ENCODE measurements at regions not wholly inside any gene's neighbourhood (a gene's known extent, or its start where the extent isn't known, plus 50 kb on each side); places are given as distances from the start of the nearest gene placed in this dataset.

DNA sequence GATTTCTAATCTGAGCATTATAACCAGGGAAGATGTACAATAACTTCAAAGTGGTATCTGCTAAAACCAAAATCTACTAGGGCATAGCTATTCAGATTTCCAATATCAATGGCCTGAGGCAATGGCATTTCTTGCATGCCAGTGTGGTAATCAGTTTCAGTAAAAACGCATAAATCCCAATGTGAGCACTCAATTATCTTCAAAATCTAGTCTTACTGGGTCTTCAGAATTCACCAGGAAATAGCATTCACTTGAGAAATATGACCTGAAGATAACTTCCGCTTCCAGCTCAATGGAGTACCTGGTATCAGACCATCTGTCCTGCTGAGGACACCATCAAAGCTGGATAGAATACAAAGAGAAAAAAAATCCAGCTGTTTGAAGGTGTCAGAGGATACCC is 72.4 kb downstream of the TRIL start:
- DNase-seq (no peak), ATAC-seq (no peak)
- intact Hi-C loops (cut with micrococcal nuclease), result no loop called here
- no peak overlapping the region for H3K27ac Mint-ChIP-seq
- TF ChIP-seq, protein P1, sequence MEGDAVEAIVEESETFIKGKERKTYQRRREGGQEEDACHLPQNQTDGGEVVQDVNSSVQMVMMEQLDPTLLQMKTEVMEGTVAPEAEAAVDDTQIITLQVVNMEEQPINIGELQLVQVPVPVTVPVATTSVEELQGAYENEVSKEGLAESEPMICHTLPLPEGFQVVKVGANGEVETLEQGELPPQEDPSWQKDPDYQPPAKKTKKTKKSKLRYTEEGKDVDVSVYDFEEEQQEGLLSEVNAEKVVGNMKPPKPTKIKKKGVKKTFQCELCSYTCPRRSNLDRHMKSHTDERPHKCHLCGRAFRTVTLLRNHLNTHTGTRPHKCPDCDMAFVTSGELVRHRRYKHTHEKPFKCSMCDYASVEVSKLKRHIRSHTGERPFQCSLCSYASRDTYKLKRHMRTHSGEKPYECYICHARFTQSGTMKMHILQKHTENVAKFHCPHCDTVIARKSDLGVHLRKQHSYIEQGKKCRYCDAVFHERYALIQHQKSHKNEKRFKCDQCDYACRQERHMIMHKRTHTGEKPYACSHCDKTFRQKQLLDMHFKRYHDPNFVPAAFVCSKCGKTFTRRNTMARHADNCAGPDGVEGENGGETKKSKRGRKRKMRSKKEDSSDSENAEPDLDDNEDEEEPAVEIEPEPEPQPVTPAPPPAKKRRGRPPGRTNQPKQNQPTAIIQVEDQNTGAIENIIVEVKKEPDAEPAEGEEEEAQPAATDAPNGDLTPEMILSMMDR (IDR thresholded peaks at IDR 0.05), result no peak
- ChIA-PET CTCF (interaction anchor here (0.7 to 1.0 kb wide), 3 partner anchors 18 to 42 kb away, joined by 3 read pairs; no protein-coding TSS in a partner anchor), POLR2A (no interaction called here)
- H3K4me1 Mint-ChIP-seq (ENCODE audit: low read depth), result no peaks in the 10 kb centered on the region
- peaks cover 36% of the 10 kb centered on the region for H3K27me3 Mint-ChIP-seq
- H3K36me3 Mint-ChIP-seq (ENCODE audit: low read depth), result no peaks in the 10 kb centered on the region
- no peak overlapping the region for H3K4me3 Mint-ChIP-seq
- H3K9me3 Mint-ChIP-seq, result no peaks in the 10 kb centered on the region

- ChIA-PET POLR2A (no interaction called here), CTCF (no interaction called here)
- intact Hi-C loops (cut with micrococcal nuclease), result no loop called here
- no peak for DNase-seq
- TF ChIP-seq, protein P1 (IDR thresholded peaks at IDR 0.05), result no peak
- H3K4me3 Mint-ChIP-seq, result no peak overlapping the region
- peaks cover 25% of the 10 kb centered on the region for H3K27me3 Mint-ChIP-seq
- H3K9me3 Mint-ChIP-seq, result no peaks in the 10 kb centered on the region
- no peaks in the 10 kb centered on the region for H3K36me3 Mint-ChIP-seq (ENCODE audit: low read depth)
- no peaks in the 10 kb centered on the region for H3K4me1 Mint-ChIP-seq (ENCODE audit: low read depth)
- no peak for ATAC-seq
- H3K27ac Mint-ChIP-seq, result no peak overlapping the region
These were observed 75.2 kb downstream of the TRIL start for GRCh38 chr7:28882869-28883470.

GRCh38 chr7:28879105-28879504 is 79.0 kb downstream of the TRIL start:
- no peak overlapping the region for H3K27ac Mint-ChIP-seq
- no peaks in the 10 kb centered on the region for H3K36me3 Mint-ChIP-seq (ENCODE audit: low read depth)
- CTCF ChIA-PET, result interaction anchor here (1.1 kb wide), 1 partner anchor 43 kb away, joined by 4 read pairs; no protein-coding TSS in a partner anchor
- POLR2A ChIA-PET, result no interaction called here
- peaks cover 20% of the 10 kb centered on the region for H3K27me3 Mint-ChIP-seq
- no peaks in the 10 kb centered on the region for H3K4me1 Mint-ChIP-seq (ENCODE audit: low read depth)
- intact Hi-C loops (cut with micrococcal nuclease), result no loop called here
- DNase-seq, result no peak
- H3K9me3 Mint-ChIP-seq, result no peaks in the 10 kb centered on the region
- H3K4me3 Mint-ChIP-seq, result no peak overlapping the region
- TF ChIP-seq, protein P1 (IDR thresholded peaks at IDR 0.05), result no peak
- ATAC-seq, result no peak

DNA sequence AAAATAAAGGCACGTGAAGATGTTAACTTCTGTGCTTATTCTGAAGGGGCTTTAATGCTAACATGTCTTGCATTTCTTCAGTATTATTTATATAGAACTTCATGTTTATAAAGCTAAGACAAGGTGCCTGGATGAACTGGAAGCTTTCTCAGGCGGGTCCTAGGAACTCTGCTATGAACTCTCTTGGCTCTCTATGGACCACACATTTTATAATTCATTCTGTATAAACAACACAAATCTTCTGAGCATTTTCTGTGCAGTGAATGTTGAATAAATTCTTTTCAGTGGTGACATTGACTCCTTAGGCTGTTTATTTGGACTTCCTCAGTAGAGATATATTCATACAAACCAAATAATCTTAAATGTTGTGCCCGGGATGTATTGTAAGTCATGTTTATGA is 79.6 kb downstream of the TRIL start:
- CTCF ChIA-PET, result no interaction called here
- no peak for DNase-seq
- POLR2A ChIA-PET, result no interaction called here
- Mint-ChIP-seq H3K27me3 (peaks cover 15% of the 10 kb centered on the region), H3K36me3 (ENCODE audit: low read depth) (no peaks in the 10 kb centered on the region), H3K4me3 (no peak overlapping the region), H3K4me1 (ENCODE audit: low read depth) (no peaks in the 10 kb centered on the region), H3K9me3 (no peaks in the 10 kb centered on the region), H3K27ac (no peak overlapping the region)
- TF ChIP-seq, protein P1 (IDR thresholded peaks at IDR 0.05), result no peak
- intact Hi-C loops (cut with micrococcal nuclease), result no loop called here
- ATAC-seq, result no peak
